ENCODE measurements at regions not wholly inside any gene's neighbourhood (a gene's known extent, or its start where the extent isn't known, plus 50 kb on each side); places are given as distances from the start of the nearest gene placed in this dataset.

- H3K27me3 ChIP-seq (ENCODE audit: insufficient read depth, low read depth, low read length): no peaks in the 10 kb centered on the region
- H3K4me2 ChIP-seq (ENCODE audit: low read length): no peak overlapping the region
- no peak overlapping the region for H3K4me3 ChIP-seq (ENCODE audit: low read length)
- no peak overlapping the region for H3K27ac ChIP-seq (ENCODE audit: low read length)
- no peak overlapping the region for H2AFZ ChIP-seq (ENCODE audit: low read depth, low read length)
- TF ChIP-seq CTCF (IDR thresholded peaks at IDR 0.05; ENCODE audit: poor library complexity, severe bottlenecking) (no peak), POLR2AphosphoS5 (IDR thresholded peaks at IDR 0.05) (no peak), TAF1 (IDR thresholded peaks at IDR 0.05; ENCODE audit: low read depth) (no peak), RAD21 (conservative IDR thresholded peaks at IDR 0.05) (no peak), EZH2 (IDR thresholded peaks at IDR 0.05; ENCODE audit: borderline replicate concordance, insufficient read depth, low read length, poor library complexity, severe bottlenecking) (no peak), MXI1 (conservative IDR thresholded peaks at IDR 0.05; ENCODE audit: poor library complexity, severe bottlenecking) (no peak), SMC3 (conservative IDR thresholded peaks at IDR 0.05; ENCODE audit: poor library complexity) (no peak), REST (IDR thresholded peaks at IDR 0.05; ENCODE audit: borderline replicate concordance) (no peak), EP300 (conservative IDR thresholded peaks at IDR 0.05; ENCODE audit: poor library complexity, severe bottlenecking) (no peak)
- H3K9me2 ChIP-seq (ENCODE audit: insufficient read depth, low read length): no peaks in the 10 kb centered on the region
- no peaks in the 10 kb centered on the region for H3K36me3 ChIP-seq (ENCODE audit: insufficient read depth, low read length)
- H3F3A ChIP-seq (ENCODE audit: insufficient read depth, low read length, poor library complexity, severe bottlenecking): no peaks in the 10 kb centered on the region
- no peak overlapping the region for H3K9ac ChIP-seq (ENCODE audit: low read length)
- H3K79me2 ChIP-seq (replicated peaks; ENCODE audit: insufficient read depth, low read length): no peaks in the 10 kb centered on the region
- no peaks in the 10 kb centered on the region for H4K20me1 ChIP-seq (ENCODE audit: insufficient read depth)
- no peaks in the 10 kb centered on the region for H3K9me3 ChIP-seq (ENCODE audit: low read length)
Observed at GRCh38 chr17:13931111-13931526, 138.2 kb upstream of the COX10 start.

- Histone ChIP-seq H3K79me2 (replicated peaks; ENCODE audit: insufficient read depth, low read length) (no peaks in the 10 kb centered on the region), H3K9me2 (ENCODE audit: insufficient read depth, low read length) (no peaks in the 10 kb centered on the region), H3K4me3 (ENCODE audit: low read length) (no peak overlapping the region), H3K27me3 (ENCODE audit: insufficient read depth, low read depth, low read length) (no peaks in the 10 kb centered on the region), H3K9me3 (ENCODE audit: low read length) (no peaks in the 10 kb centered on the region), H3K36me3 (ENCODE audit: insufficient read depth, low read length) (no peaks in the 10 kb centered on the region), H3K4me2 (ENCODE audit: low read length) (no peak overlapping the region), H2AFZ (ENCODE audit: low read depth, low read length) (no peak overlapping the region), H4K20me1 (ENCODE audit: insufficient read depth) (no peaks in the 10 kb centered on the region), H3F3A (ENCODE audit: insufficient read depth, low read length, poor library complexity, severe bottlenecking) (no peaks in the 10 kb centered on the region), H3K27ac (ENCODE audit: low read length) (no peak overlapping the region), H3K9ac (ENCODE audit: low read length) (no peak overlapping the region)
- TF ChIP-seq MXI1 (conservative IDR thresholded peaks at IDR 0.05; ENCODE audit: poor library complexity, severe bottlenecking) (no peak), SMC3 (conservative IDR thresholded peaks at IDR 0.05; ENCODE audit: poor library complexity) (no peak), EZH2 (IDR thresholded peaks at IDR 0.05; ENCODE audit: borderline replicate concordance, insufficient read depth, low read length, poor library complexity, severe bottlenecking) (no peak), CTCF (IDR thresholded peaks at IDR 0.05; ENCODE audit: poor library complexity, severe bottlenecking) (no peak), RAD21 (conservative IDR thresholded peaks at IDR 0.05) (no peak), EP300 (conservative IDR thresholded peaks at IDR 0.05; ENCODE audit: poor library complexity, severe bottlenecking) (no peak), TAF1 (IDR thresholded peaks at IDR 0.05; ENCODE audit: low read depth) (no peak), POLR2AphosphoS5 (IDR thresholded peaks at IDR 0.05) (no peak), REST (IDR thresholded peaks at IDR 0.05; ENCODE audit: borderline replicate concordance) (no peak)
Observed at GRCh38 chr17:13931800-13932460, 137.4 kb upstream of the COX10 start.
